ENCODE measurements at regions not wholly inside any gene's neighbourhood (a gene's known extent, or its start where the extent isn't known, plus 50 kb on each side); places are given as distances from the start of the nearest gene placed in this dataset.

DNA sequence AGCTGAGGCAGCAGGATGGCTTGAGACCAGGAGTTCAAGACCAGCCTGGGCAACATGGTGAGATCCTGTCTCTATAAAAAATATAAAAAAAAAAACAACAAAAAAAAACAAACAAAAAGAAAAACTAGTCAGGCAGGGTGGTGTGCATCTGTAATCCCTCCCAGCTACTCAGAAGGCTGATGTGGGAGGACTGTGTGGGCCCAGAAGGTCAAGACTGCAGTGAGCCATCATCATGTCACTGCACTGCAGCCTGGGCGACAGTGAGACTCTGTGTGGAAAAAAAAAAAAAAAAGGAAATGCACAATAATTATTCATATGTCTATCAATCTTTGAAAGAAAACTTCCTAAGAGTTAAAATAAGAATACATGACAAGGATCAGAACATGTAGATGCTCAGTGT, 178.3 kb downstream of the SEM1 start:
- ChIA-PET CTCF (no interaction called here), POLR2A (no interaction called here)
- Histone ChIP-seq H3K9me3 (no peaks in the 10 kb centered on the region), H3K27ac (no peak overlapping the region), H3K4me2 (no peak overlapping the region), H3K4me3 (no peak overlapping the region), H3K4me1 (no peaks in the 10 kb centered on the region)
- 0% methylated on average over 1 of the region's 1 CpG for WGBS (ENCODE audit: missing lambda C conversion rate)
- TF ChIP-seq, protein P1, sequence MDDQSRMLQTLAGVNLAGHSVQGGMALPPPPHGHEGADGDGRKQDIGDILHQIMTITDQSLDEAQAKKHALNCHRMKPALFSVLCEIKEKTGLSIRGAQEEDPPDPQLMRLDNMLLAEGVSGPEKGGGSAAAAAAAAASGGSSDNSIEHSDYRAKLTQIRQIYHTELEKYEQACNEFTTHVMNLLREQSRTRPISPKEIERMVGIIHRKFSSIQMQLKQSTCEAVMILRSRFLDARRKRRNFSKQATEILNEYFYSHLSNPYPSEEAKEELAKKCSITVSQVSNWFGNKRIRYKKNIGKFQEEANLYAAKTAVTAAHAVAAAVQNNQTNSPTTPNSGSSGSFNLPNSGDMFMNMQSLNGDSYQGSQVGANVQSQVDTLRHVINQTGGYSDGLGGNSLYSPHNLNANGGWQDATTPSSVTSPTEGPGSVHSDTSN (IDR thresholded peaks at IDR 0.05), result no peak
- TF ChIP-seq TP53 (CRISPR knock-in tag; IDR thresholded peaks at IDR 0.05), result no peak
- no peak for TF ChIP-seq POLR2AphosphoS2 (conservative IDR thresholded peaks at IDR 0.05; ENCODE audit: low read length)
- no peak for TF ChIP-seq JUN (IDR thresholded peaks at IDR 0.05)
- TF ChIP-seq EHF (CRISPR knock-in tag; IDR thresholded peaks at IDR 0.05), result no peak
- TF ChIP-seq TFCP2L1 (CRISPR knock-in tag; IDR thresholded peaks at IDR 0.05), result no peak
- no peak for TF ChIP-seq JUNB (IDR thresholded peaks at IDR 0.05)
- TF ChIP-seq, protein P2, sequence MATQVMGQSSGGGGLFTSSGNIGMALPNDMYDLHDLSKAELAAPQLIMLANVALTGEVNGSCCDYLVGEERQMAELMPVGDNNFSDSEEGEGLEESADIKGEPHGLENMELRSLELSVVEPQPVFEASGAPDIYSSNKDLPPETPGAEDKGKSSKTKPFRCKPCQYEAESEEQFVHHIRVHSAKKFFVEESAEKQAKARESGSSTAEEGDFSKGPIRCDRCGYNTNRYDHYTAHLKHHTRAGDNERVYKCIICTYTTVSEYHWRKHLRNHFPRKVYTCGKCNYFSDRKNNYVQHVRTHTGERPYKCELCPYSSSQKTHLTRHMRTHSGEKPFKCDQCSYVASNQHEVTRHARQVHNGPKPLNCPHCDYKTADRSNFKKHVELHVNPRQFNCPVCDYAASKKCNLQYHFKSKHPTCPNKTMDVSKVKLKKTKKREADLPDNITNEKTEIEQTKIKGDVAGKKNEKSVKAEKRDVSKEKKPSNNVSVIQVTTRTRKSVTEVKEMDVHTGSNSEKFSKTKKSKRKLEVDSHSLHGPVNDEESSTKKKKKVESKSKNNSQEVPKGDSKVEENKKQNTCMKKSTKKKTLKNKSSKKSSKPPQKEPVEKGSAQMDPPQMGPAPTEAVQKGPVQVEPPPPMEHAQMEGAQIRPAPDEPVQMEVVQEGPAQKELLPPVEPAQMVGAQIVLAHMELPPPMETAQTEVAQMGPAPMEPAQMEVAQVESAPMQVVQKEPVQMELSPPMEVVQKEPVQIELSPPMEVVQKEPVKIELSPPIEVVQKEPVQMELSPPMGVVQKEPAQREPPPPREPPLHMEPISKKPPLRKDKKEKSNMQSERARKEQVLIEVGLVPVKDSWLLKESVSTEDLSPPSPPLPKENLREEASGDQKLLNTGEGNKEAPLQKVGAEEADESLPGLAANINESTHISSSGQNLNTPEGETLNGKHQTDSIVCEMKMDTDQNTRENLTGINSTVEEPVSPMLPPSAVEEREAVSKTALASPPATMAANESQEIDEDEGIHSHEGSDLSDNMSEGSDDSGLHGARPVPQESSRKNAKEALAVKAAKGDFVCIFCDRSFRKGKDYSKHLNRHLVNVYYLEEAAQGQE (IDR thresholded peaks at IDR 0.05), result no peak
- no peak for TF ChIP-seq HOXB5 (CRISPR knock-in tag; IDR thresholded peaks at IDR 0.05)
- TF ChIP-seq, protein P3, sequence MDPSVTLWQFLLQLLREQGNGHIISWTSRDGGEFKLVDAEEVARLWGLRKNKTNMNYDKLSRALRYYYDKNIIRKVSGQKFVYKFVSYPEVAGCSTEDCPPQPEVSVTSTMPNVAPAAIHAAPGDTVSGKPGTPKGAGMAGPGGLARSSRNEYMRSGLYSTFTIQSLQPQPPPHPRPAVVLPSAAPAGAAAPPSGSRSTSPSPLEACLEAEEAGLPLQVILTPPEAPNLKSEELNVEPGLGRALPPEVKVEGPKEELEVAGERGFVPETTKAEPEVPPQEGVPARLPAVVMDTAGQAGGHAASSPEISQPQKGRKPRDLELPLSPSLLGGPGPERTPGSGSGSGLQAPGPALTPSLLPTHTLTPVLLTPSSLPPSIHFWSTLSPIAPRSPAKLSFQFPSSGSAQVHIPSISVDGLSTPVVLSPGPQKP (IDR thresholded peaks at IDR 0.05; ENCODE audit: low read depth, low read length), result no peak
- no peak for TF ChIP-seq KDM5A (IDR thresholded peaks at IDR 0.05)
- TF ChIP-seq GATA3 (IDR thresholded peaks at IDR 0.05; ENCODE audit: borderline replicate concordance), result no peak
- FAIRE-seq (no peak), DNase-seq (ENCODE audit: low read depth in 1 of 2, low spot score in 1 of 2) (no peak), ATAC-seq (no peak)

DNA sequence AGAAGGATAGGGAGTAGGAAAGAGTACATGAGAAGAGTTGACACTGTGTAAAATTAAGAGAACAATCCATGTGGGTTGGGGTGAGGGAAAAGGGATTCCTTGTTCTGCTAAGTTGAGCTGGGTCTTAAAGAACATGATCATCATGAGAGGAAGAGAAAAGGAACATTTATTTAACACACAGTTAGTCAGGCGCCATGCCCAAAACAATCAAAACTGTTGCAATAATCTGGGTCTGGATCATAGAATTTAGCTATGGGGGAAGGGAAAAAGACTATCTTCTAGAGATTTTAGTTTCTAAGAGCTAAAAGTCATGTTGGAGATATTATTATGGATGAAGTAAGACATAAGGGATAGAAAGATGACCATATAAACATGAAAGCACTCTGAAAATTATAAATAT, 178.9 kb downstream of the SEM1 start:
- ChIA-PET POLR2A (no interaction called here), CTCF (no interaction called here)

More for the DNA sequence above, 178.9 kb downstream of the SEM1 start:
- WGBS (ENCODE audit: missing lambda C conversion rate), result 64% methylated on average over 1 of the region's 1 CpG
- no peak overlapping the region for H3K4me3 ChIP-seq
- no peak for DNase-seq (ENCODE audit: low read depth in 1 of 2, low spot score in 1 of 2)
- no peak overlapping the region for H3K27ac ChIP-seq
- TF ChIP-seq CBX2 (IDR thresholded peaks at IDR 0.05; ENCODE audit: borderline replicate concordance, low read depth), result no peak
- TF ChIP-seq ESRRA (IDR thresholded peaks at IDR 0.05; ENCODE audit: borderline replicate concordance, low read length), result no peak
- TF ChIP-seq ZFP36 (IDR thresholded peaks at IDR 0.05; ENCODE audit: borderline replicate concordance, partially characterized antibody), result no peak
- TF ChIP-seq, protein P4, sequence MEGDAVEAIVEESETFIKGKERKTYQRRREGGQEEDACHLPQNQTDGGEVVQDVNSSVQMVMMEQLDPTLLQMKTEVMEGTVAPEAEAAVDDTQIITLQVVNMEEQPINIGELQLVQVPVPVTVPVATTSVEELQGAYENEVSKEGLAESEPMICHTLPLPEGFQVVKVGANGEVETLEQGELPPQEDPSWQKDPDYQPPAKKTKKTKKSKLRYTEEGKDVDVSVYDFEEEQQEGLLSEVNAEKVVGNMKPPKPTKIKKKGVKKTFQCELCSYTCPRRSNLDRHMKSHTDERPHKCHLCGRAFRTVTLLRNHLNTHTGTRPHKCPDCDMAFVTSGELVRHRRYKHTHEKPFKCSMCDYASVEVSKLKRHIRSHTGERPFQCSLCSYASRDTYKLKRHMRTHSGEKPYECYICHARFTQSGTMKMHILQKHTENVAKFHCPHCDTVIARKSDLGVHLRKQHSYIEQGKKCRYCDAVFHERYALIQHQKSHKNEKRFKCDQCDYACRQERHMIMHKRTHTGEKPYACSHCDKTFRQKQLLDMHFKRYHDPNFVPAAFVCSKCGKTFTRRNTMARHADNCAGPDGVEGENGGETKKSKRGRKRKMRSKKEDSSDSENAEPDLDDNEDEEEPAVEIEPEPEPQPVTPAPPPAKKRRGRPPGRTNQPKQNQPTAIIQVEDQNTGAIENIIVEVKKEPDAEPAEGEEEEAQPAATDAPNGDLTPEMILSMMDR (IDR thresholded peaks at IDR 0.05), result no peak
- TF ChIP-seq, protein P5, sequence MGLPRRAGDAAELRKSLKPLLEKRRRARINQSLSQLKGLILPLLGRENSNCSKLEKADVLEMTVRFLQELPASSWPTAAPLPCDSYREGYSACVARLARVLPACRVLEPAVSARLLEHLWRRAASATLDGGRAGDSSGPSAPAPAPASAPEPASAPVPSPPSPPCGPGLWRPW (IDR thresholded peaks at IDR 0.05), result no peak
- no peak for TF ChIP-seq CEBPB (IDR thresholded peaks at IDR 0.05)
- TF ChIP-seq NFE2L2 (conservative IDR thresholded peaks at IDR 0.05; ENCODE audit: low read length), result no peak
- H3K4me1 ChIP-seq, result no peaks in the 10 kb centered on the region
- FAIRE-seq, result no peak
- H3K9me3 ChIP-seq, result no peaks in the 10 kb centered on the region
- no peak overlapping the region for H3K4me2 ChIP-seq
- no peak for ATAC-seq

Data from A549 (cell line).